WTC11 (cell line): ENCODE measurements at regions not wholly inside any gene's neighbourhood (a gene's known extent, or its start where the extent isn't known, plus 50 kb on each side); places are given as distances from the start of the nearest gene placed in this dataset.

Experiments used
- ATAC-seq: fragments of 200-7000 bp; cut with Tn5 transposase; 2 replicates; pipeline ENCODE4 v1.10.0; 2021; ENCODE audit warnings: mild to moderate bottlenecking, moderate library complexity
- CTCF ChIA-PET: fragments of 300-600 bp; sonication (Branson Sonifier 250); formaldehyde crosslinking; loops from one replicate; lab custom pipeline; 2021; ENCODE audit warnings: antibody characterized with exemption; lab: Charles Lee
- POLR2A ChIA-PET: fragments of 350-600 bp; sonication (Branson Sonifier 250); formaldehyde crosslinking; loops from one replicate; lab custom pipeline; 2021; ENCODE audit warnings: antibody characterized with exemption; lab: Charles Lee
- DNase-seq: peaks from one replicate; pipeline ENCODE4 v3.0.0; 2021; ENCODE audit warnings: low spot score
- H3K27ac Mint-ChIP-seq: 2 replicates; pipeline ENCODE4 v1.8.0; 2021; ENCODE audit warnings: mixed read lengths
- H3K27me3 Mint-ChIP-seq: 2 replicates; pipeline ENCODE4 v1.8.0; 2021; ENCODE audit warnings: low read depth, mild to moderate bottlenecking, moderate library complexity, mixed read lengths
- H3K36me3 Mint-ChIP-seq: 2 replicates; pipeline ENCODE4 v1.8.0; 2021; ENCODE audit warnings: mixed read lengths
- H3K4me1 Mint-ChIP-seq: 2 replicates; pipeline ENCODE4 v1.8.0; 2022; ENCODE audit warnings: mixed read lengths
- H3K4me3 Mint-ChIP-seq: 2 replicates; pipeline ENCODE4 v1.8.0; 2021; ENCODE audit warnings: mild to moderate bottlenecking, moderate library complexity, mixed read lengths
- H3K9me3 Mint-ChIP-seq: 2 replicates; pipeline ENCODE4 v1.8.0; 2021; ENCODE audit warnings: mixed read lengths
- EMX1 ChIP-seq: fragments of 250-450 bp; sonication (Bioruptor Pico); IDR thresholded peaks from 2 replicates; pipeline ENCODE4 v1.8.0; 2021; ENCODE audit warnings: mild to moderate bottlenecking
- ETV6 ChIP-seq: sonication (generic); formaldehyde crosslinking; IDR thresholded peaks from 2 replicates; pipeline ENCODE4 v1.8.1; 2022; ENCODE audit warnings: mild to moderate bottlenecking, missing genetic modification reagents
- FOXJ3 ChIP-seq: sonication (generic); formaldehyde crosslinking; IDR thresholded peaks from 2 replicates; pipeline ENCODE4 v1.9.0; 2021; ENCODE audit warnings: missing genetic modification reagents, mild to moderate bottlenecking, borderline replicate concordance
- GRHL2 ChIP-seq: fragments of 250-450 bp; sonication (Bioruptor Pico); IDR thresholded peaks from 2 replicates; pipeline ENCODE4 v1.8.0; 2022; ENCODE audit warnings: mild to moderate bottlenecking, moderate library complexity; ENCODE audit not compliant: insufficient replicate concordance, severe bottlenecking
- MLX ChIP-seq: sonication (generic); formaldehyde crosslinking; IDR thresholded peaks from 2 replicates; pipeline ENCODE4 v1.8.1; 2023; ENCODE audit warnings: mild to moderate bottlenecking, missing genetic modification reagents, moderate library complexity
- NR1H2 ChIP-seq: sonication (generic); formaldehyde crosslinking; IDR thresholded peaks from 2 replicates; pipeline ENCODE4 v1.9.0; 2021; ENCODE audit warnings: mild to moderate bottlenecking, moderate library complexity, missing genetic modification reagents
- SOX15 ChIP-seq: fragments of 250-450 bp; sonication (Bioruptor Pico); IDR thresholded peaks from 2 replicates; pipeline ENCODE4 v1.9.0; 2021; ENCODE audit warnings: mild to moderate bottlenecking
- ZNF423 ChIP-seq: fragments of 250-450 bp; sonication (Bioruptor Pico); IDR thresholded peaks from 2 replicates; pipeline ENCODE4 v2.1.2; 2022; ENCODE audit warnings: mild to moderate bottlenecking, moderate library complexity
- TF ChIP-seq, protein P1 (sequence below): fragments of 250-450 bp; sonication (Bioruptor Pico); IDR thresholded peaks from 2 replicates; pipeline ENCODE4 v1.9.0; 2021; ENCODE audit warnings: mild to moderate bottlenecking, borderline replicate concordance
- TF ChIP-seq, protein P2 (sequence below): sonication (generic); formaldehyde crosslinking; IDR thresholded peaks from 2 replicates; pipeline ENCODE4 v1.8.0; 2022; ENCODE audit warnings: missing genetic modification reagents

DNA sequence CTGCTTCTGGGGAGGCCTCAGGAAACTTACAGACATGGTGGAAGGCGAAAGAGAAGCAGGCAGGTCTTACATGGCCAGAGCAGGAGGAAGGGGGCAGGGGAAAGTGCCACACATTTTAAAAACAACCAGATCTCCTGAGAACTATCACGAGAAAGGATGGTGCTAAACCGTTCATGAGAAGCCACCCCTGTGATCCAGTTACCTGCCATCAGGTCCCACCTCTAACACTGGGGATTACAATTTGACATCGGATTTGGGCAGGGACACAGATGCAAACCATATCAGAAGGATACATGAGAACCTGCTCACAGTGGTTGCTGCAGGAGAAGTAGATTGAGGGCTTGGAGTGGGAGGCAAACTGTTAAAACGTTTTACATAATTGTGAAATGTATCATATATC is 152.2 kb downstream of the ADAMTS15 start (continued):
- TF ChIP-seq, protein P1, sequence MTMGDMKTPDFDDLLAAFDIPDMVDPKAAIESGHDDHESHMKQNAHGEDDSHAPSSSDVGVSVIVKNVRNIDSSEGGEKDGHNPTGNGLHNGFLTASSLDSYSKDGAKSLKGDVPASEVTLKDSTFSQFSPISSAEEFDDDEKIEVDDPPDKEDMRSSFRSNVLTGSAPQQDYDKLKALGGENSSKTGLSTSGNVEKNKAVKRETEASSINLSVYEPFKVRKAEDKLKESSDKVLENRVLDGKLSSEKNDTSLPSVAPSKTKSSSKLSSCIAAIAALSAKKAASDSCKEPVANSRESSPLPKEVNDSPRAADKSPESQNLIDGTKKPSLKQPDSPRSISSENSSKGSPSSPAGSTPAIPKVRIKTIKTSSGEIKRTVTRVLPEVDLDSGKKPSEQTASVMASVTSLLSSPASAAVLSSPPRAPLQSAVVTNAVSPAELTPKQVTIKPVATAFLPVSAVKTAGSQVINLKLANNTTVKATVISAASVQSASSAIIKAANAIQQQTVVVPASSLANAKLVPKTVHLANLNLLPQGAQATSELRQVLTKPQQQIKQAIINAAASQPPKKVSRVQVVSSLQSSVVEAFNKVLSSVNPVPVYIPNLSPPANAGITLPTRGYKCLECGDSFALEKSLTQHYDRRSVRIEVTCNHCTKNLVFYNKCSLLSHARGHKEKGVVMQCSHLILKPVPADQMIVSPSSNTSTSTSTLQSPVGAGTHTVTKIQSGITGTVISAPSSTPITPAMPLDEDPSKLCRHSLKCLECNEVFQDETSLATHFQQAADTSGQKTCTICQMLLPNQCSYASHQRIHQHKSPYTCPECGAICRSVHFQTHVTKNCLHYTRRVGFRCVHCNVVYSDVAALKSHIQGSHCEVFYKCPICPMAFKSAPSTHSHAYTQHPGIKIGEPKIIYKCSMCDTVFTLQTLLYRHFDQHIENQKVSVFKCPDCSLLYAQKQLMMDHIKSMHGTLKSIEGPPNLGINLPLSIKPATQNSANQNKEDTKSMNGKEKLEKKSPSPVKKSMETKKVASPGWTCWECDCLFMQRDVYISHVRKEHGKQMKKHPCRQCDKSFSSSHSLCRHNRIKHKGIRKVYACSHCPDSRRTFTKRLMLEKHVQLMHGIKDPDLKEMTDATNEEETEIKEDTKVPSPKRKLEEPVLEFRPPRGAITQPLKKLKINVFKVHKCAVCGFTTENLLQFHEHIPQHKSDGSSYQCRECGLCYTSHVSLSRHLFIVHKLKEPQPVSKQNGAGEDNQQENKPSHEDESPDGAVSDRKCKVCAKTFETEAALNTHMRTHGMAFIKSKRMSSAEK (CRISPR knock-in tag) = no peak

DNA sequence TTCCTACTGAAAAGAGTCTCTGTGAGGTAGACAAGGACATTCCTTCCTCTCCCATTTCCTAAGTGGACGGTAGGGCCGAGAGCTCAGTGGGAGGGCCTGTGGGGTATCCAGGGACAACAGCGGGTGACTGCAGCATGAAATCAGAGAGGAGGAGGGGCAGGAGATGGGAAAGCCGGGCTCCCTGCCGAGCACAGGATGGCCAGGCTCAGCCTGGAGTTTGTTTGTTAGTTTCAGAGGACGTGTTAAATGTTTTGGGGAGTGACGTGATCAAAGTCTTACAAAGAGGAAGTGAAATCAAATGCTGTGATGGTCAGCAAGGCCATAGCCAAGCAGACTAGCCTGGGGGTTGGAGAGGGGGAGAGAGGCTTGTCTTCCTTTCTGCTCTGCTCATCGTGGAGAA is 152.7 kb downstream of the ADAMTS15 start:
- Mint-ChIP-seq H3K27me3 (no peaks in the 10 kb centered on the region; the same call in 1 of the 2 replicates), H3K4me1 (peaks cover 23% of the 10 kb centered on the region), H3K27ac (0 out of 2 replicates have a peak overlapping the region, but pooled peaks have one; percentile 1), H3K4me3 (no peak overlapping the region), H3K36me3 (no peaks in the 10 kb centered on the region), H3K9me3 (no peaks in the 10 kb centered on the region)
- POLR2A ChIA-PET = no interaction called here
- DNase-seq (peak; percentile 51), ATAC-seq (peak; percentile 75)
- CTCF ChIA-PET = no interaction called here
- TF ChIP-seq NR1H2 (no peak), ZNF423 (CRISPR knock-in tag) (peak; percentile 74; the same call in 1 of the 2 replicates)

GRCh38 chr11:130601764-130602460 is 153.5 kb downstream of the ADAMTS15 start:
- no peaks in the 10 kb centered on the region; the same call in 1 of the 2 replicates for H3K27me3 Mint-ChIP-seq
- ATAC-seq (no peak), DNase-seq (no peak)
- H3K4me3 Mint-ChIP-seq = no peak overlapping the region
- no peaks in the 10 kb centered on the region for H3K36me3 Mint-ChIP-seq
- ChIA-PET CTCF (no interaction called here), POLR2A (no interaction called here)
- TF ChIP-seq FOXJ3 (CRISPR knock-in tag) (no peak), ETV6 (CRISPR knock-in tag) (0 out of 2 replicates have a peak, but pooled peaks have one; percentile 2)
- H3K4me1 Mint-ChIP-seq = peaks cover 23% of the 10 kb centered on the region
- no peak overlapping the region for H3K27ac Mint-ChIP-seq
- no peaks in the 10 kb centered on the region for H3K9me3 Mint-ChIP-seq

- DNase-seq (no peak), ATAC-seq (no peak)
- Mint-ChIP-seq H3K27ac (no peak overlapping the region), H3K9me3 (no peaks in the 10 kb centered on the region), H3K4me1 (peaks cover 23% of the 10 kb centered on the region), H3K4me3 (no peak overlapping the region), H3K27me3 (no peaks in the 10 kb centered on the region; the same call in 1 of the 2 replicates), H3K36me3 (no peaks in the 10 kb centered on the region)
- TF ChIP-seq MLX (no peak), GRHL2 (no peak), EMX1 (CRISPR knock-in tag) (no peak), SOX15 (CRISPR knock-in tag) (no peak)
- TF ChIP-seq, protein P2, sequence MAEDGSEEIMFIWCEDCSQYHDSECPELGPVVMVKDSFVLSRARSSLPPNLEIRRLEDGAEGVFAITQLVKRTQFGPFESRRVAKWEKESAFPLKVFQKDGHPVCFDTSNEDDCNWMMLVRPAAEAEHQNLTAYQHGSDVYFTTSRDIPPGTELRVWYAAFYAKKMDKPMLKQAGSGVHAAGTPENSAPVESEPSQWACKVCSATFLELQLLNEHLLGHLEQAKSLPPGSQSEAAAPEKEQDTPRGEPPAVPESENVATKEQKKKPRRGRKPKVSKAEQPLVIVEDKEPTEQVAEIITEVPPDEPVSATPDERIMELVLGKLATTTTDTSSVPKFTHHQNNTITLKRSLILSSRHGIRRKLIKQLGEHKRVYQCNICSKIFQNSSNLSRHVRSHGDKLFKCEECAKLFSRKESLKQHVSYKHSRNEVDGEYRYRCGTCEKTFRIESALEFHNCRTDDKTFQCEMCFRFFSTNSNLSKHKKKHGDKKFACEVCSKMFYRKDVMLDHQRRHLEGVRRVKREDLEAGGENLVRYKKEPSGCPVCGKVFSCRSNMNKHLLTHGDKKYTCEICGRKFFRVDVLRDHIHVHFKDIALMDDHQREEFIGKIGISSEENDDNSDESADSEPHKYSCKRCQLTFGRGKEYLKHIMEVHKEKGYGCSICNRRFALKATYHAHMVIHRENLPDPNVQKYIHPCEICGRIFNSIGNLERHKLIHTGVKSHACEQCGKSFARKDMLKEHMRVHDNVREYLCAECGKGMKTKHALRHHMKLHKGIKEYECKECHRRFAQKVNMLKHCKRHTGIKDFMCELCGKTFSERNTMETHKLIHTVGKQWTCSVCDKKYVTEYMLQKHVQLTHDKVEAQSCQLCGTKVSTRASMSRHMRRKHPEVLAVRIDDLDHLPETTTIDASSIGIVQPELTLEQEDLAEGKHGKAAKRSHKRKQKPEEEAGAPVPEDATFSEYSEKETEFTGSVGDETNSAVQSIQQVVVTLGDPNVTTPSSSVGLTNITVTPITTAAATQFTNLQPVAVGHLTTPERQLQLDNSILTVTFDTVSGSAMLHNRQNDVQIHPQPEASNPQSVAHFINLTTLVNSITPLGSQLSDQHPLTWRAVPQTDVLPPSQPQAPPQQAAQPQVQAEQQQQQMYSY (CRISPR knock-in tag) = no peak
- ChIA-PET POLR2A (no interaction called here), CTCF (no interaction called here)
Measured at GRCh38 chr11:130602641-130603334, 154.3 kb downstream of the ADAMTS15 start.
